Stimulated activated CD4-positive, alpha-beta T cell treated with anti-CD3 and anti-CD28 coated beads, Interleukin-1b, Interleukin-23, amount 100 ng/mL, for 4 hours (primary cell): ENCODE measurements at regions not wholly inside any gene's neighbourhood (a gene's known extent, or its start where the extent isn't known, plus 50 kb on each side); places are given as distances from the start of the nearest gene placed in this dataset.

Experiments
- DNase-seq, 2 donors: peaks; one replicate each; pipeline ENCODE4 v3.0.0-alpha.2; 2020; ENCODE audit warnings: low read depth in 2 of 2

GRCh38 chr10:110397856-110398255 lies 93.1 kb upstream of the SMNDC1 start:
- DNase-seq = no peak

GRCh38 chr10:110398419-110399105 lies 93.8 kb upstream of the SMNDC1 start:
- no peak for DNase-seq

DNA sequence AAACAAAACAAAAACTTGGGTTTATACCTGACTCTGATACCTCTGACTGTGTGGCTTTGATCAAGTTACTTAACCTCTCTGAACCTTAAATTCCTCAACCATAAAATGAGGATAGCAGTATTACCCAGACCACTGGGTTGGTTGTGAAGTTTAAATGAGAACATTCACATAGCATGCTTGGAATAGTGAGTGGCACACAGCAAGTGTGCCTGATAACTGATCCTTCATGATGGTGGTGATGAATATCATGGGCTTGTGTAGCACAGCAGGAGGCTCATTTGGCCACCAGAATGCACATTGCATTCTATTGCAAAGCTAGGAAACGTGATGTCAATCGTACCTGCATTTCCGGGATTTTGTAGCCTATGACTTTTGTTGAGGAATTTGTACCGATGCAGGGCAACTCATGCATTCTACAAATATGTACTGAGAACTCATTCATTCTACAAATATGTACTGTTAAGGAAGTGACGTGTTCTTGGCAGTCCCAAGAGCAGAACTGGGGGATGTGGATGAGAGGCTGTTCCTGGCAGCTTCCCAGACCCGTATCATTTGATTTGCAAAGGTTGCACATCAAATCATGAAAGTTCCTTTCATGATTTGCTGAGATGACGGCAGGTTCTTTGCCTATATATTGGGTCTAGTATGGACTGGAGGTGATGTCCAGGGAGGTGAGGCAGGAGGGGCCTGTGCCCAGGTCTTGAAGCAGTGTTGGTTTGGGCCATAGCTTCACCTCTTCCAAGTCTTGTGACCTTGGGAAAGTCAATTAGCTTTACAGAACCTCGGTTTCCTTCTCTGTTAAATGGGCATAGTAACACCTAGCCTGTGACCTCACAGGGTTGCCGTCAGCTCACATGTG lies 94.6 kb upstream of the SMNDC1 start:
- DNase-seq = no peak

GRCh38 chr10:110399965-110400933 lies 95.5 kb upstream of the SMNDC1 start:
- DNase-seq = no peak

GRCh38 chr10:110401401-110402076 lies 96.2 kb upstream of the DUSP5 start:
- no peak for DNase-seq

- DNase-seq = no peak
Observed at GRCh38 chr10:110402077-110402416, 95.7 kb upstream of the DUSP5 start.

GRCh38 chr10:110403593-110403992 lies 94.1 kb upstream of the DUSP5 start:
- DNase-seq = no peak

DNA sequence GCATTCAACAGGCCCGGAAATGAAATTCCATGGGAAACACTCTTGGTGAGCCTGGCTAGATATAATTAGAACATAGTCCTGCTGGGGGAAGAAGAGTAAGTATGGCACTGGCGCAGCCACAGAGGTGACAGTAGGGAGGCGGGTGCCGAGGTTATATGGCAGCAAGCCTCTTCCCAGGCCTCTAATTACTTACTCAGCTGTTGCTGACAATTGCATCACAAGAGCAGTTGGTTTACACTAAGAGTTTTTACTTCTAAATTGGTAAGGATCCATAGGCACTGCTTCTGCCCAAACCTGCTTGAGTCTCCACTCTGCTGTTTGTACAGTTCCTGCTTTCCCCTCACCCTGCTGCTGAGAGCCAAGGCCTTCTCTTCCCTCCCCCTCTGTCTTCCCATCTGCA lies 93.3 kb upstream of the DUSP5 start:
- no peak for DNase-seq

DNA sequence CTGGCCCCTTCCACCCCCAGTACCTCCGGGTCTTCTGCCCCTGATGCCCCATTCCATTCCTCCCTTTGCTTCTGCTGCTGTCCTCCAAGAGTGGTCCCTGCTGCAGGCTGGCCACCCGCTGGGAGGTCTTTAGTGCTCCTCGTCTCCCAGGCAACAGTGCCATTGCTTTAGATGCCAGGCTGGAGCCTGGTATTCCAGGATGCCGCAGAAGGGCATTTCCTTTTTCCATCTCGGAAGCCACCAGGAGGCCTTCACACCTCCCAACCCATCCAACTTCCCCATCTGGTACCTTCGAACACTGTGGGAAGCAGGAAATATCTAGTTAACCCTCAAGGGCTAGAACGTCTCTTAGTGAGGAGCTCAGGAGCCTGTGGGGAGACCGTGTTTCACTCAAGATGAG lies 92.9 kb upstream of the DUSP5 start:
- no peak for DNase-seq

GRCh38 chr10:110405380-110405779 lies 92.3 kb upstream of the DUSP5 start:
- no peak for DNase-seq

DNA sequence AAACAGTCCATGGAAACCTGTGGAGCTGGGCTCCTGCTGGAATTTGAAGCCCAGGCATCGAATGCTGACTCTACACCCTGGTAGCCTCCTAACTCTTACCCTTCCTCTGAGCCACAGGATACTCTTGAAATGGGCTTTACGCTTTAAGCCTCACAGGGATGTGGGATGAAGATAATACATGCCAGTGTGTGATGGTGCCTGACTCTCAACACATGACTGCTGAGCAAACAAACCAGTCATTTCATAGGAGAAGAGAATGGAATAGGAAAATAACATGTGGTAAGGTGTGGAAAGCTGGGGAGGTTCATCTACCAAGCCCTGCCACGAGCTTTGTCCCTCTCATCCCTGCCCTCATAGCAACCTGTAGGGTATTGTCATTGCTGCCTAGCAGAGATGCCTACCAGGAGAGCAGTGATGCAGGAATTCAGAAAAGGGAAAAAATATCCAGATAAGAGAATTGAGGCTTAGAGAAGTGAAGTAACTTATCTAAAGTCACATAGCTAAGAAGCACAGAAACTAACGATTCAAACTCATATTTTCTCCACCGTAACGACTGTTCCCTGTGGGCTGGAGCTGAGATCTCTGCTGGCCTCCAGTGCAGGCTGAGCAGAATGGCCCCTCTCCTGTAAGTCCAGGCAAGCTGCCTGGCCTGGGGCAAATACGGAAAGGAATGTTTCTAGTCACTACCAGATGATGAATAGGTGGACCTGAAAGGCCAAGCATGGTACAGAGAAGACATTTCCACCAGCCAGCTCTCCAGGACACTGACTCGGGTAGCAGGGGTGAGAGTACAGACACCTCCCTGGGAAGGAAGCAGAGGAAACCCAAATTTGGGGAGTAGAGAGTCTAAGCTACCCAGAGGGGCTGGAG lies 90.2 kb upstream of the DUSP5 start:
- DNase-seq = no peak

DNA sequence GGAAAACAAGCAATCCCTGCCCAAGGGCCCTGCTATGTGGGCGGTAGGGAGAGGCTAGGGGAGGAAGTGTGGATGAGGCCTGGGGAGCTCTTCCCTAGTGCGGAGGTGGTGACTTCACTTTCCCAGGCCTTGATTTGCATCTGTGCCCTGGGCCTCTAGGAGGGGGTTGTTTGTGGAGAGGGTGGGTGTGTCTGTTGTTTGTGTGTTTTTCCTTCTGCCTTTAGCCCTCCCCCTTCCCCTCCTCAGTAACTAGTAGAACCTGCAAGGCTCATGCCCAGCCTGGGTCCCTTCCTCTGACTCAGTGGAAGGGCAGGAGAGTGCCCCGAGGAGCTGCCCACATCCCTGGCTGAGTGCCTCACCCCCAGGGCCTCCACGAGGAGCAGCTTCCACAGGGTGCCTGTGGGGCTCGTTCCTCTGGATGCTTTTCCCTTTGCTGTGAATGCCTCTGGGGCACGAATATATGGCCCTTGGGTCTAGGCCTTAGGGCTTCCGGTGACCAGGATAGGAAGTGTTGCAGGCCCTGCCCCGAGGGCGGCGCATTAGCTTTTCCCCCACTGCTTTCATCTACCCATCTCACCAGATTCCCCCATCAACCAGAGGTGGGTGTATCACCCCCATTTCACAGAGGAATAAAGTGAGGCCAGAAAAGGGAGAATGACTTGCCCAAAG lies 89.4 kb upstream of the DUSP5 start:
- DNase-seq = no peak

DNA sequence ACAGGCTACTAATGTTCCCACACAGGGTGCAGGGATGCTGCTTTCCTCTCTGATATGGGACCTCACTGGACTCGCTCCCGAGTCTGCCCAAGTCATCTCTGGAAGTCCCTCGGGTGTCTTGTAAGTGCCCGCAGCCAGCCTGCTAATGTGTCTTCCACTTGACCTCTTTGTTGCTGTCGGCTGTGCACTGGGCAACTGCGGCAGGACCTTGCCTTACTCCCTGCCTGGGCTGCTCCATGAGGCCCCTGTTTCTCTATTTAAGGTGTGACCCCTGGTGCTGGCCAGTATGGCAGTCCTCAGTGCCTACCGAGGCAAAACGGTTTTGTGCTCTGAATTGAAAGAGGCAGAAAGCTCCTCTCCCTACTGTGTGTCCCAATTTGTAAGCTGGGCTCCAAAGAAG lies 88.8 kb upstream of the DUSP5 start:
- no peak for DNase-seq

DNA sequence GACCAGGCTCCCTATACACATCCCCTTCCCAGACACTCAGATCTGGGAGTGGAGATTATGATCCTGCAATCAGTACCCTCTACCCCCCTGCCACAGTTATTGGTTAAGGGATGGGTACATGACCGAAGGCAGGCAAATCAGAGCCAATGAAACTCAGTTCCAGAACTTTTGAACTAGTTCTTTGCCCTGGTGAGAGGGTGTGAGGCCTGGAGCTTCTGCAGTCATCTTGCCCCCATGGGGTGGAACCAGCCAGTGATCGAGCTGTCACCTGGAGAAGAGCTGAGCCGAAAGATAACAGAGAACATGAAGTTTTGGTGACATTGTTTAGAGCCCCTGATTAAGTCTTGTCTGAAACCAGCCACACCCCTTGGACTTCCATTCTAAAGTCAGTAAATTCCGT lies 88.2 kb upstream of the DUSP5 start:
- no peak for DNase-seq

DNA sequence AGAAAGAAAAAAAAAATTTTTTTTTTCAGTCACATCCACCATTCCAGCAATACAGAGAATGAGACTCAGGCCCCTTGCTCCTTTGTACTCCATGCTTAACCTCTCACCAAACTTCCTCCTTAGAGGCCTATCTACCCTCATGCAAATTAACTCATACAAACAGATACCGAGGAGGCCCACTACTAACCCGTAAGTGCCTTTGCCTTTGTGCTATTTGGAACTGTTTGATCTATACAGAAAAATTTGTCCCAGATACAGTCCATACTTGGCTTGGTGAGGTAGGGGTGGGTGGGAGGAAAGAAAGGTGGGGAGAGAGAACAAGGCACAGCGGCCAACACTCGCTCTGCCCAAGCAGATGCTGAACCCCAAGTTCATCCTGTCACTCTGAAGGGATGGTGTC lies 87.8 kb upstream of the DUSP5 start:
- no peak for DNase-seq

DNA sequence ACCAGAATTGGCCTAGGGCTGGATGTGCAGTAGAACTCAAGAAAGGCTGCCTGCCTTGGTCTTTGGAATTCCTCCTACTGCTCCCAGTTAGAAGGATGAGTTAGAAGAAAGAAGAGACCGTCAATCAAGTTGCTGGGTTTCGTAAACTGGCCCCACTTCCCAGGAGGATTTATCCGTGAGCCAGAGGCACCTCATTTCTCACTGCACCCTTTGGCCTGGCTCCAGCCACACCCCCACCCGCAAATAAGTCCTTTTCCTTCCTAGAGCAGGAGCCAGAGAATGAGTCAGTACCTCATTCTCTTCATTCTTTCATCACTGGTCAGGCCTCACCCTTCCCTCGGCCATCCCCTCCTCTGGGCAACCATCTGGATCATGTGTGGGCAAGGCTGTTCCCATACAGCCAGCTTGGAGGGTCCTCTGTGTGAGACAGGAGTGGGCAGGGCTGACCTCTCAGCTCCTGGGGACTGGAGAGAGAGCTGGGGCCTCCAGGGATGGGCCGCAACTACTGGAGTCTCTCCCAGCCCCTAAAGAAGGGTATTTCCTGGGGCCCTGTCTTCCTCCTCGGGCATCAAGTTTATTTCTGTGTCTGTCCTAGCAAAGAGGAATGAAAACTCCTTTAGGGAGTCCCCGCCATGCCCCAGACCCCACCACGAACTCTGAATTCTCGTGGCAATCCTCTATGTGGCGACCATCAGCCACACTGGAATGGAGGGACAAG lies 87.2 kb upstream of the DUSP5 start:
- no peak for DNase-seq

DNA sequence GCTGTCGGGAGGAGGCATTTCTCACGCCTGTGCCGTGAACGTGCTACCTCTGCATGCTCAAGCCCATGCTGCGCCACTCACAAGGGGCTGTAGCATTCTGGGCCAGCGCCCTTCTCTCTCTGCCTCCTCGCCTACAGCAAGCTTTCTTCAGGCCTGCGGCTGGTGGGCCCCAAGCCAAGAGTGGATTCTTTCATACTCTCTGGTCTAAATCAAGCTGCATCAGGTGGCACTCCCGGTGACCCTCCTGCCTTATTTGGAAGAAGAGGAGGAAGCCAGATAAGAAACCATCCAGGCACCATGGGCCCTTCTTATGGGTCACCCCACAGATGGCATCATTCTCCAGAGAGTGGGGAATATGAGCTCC lies 86.7 kb upstream of the DUSP5 start:
- DNase-seq = no peak

- no peak for DNase-seq
Observed at GRCh38 chr10:110413049-110413783, 84.5 kb upstream of the DUSP5 start.
